Stomach (tissue), 8 donors: ENCODE measurements at regions not wholly inside any gene's neighbourhood (a gene's known extent, or its start where the extent isn't known, plus 50 kb on each side); places are given as distances from the start of the nearest gene placed in this dataset.

Experiments
- DNase-seq, 2 donors: peaks; one replicate each; pipeline versions ENCODE4 v3.0.0 to v3.0.0-alpha.2; 2013 to 2019
- H3K27ac ChIP-seq, 5 donors: fragments of 200-600 bp in 4 of 5; sonication (generic) in 4 of 5; one replicate each; pipeline ENCODE4 v1.5.1; 2013 to 2019; ENCODE audit warnings: mild to moderate bottlenecking in 1 of 5, moderate library complexity in 1 of 5
- H3K27me3 ChIP-seq, 3 donors: fragments of 200-600 bp; sonication (generic); one replicate each; pipeline ENCODE4 v1.5.1; 2017 to 2019; ENCODE audit warnings: mixed run types in 1 of 3
- H3K36me3 ChIP-seq, 4 donors: fragments of 200-600 bp; sonication (generic); 1 replicate in 3 of 4; 2 replicates in 1 of 4; pipeline ENCODE4 v1.5.1; 2016 to 2019
- H3K4me1 ChIP-seq, 4 donors: fragments of 200-600 bp; sonication (generic); one replicate each; pipeline ENCODE4 v1.5.1; 2016 to 2019
- H3K4me3 ChIP-seq, 4 donors: fragments of 200-600 bp; sonication (generic) in 3 of 4; one replicate each; pipeline ENCODE4 v1.5.1; 2016 to 2019; ENCODE audit warnings: mild to moderate bottlenecking in 1 of 4
- H3K9me3 ChIP-seq, 4 donors: fragments of 200-600 bp; sonication (generic); one replicate each; pipeline ENCODE4 v1.5.1; 2016 to 2019
- CTCF ChIP-seq, 7 experiments: fragments of 450-650 bp in 4 of 7; fragments of 200-600 bp in 3 of 7; sonication (generic) in 3 of 7; IDR thresholded peaks; one replicate each; pipeline ENCODE4 v1.5.1; 2016 to 2019; ENCODE audit warnings: antibody characterized with exemption in 7 of 7, control low read depth in 2 of 7, mild to moderate bottlenecking in 1 of 7
- EP300 ChIP-seq: sonication (generic); formaldehyde crosslinking; IDR thresholded peaks from one replicate; pipeline ENCODE4 v1.6.1; 2017; ENCODE audit warnings: antibody characterized with exemption
- POLR2A ChIP-seq, 4 donors: fragments of 450-650 bp; IDR thresholded peaks; one replicate each; pipeline ENCODE4 v1.6.1; 2016; ENCODE audit warnings: antibody characterized with exemption in 4 of 4, control low read depth in 2 of 4, mild to moderate bottlenecking in 1 of 4, moderate library complexity in 1 of 4
- POLR2AphosphoS5 ChIP-seq, 3 donors: sonication (generic); formaldehyde crosslinking; IDR thresholded peaks; one replicate each; pipeline ENCODE4 v1.6.1; 2016; ENCODE audit warnings: antibody characterized with exemption in 3 of 3
- WGBS, 5 donors: extraction: QIAGEN DNeasy Blood & Tissue Kit in 3 of 5; methylation state at CpG; one replicate each; pipeline versions ENCODE4 v1.1.5 to v1.1.7; 2013 to 2018; 5-methylcytosine and 5-hydroxymethylcytosine counted together
- intact Hi-C: fragments of 100-400 bp; cut with DNase I; formaldehyde crosslinking; loops from one replicate; pipeline ENCODE4 v1.15.1; 2023; ENCODE audit warnings: low total_unique reads
- donor health status: healthy with polysubstance abuse.
- donor health status: Bipolar disorder and iron deficiency.
- donor health status: healthy.

- H3K4me3 ChIP-seq: no peak overlapping the region
- no peaks in the 10 kb centered on the region for H3K27me3 ChIP-seq
- DNase-seq: no peak
- no peak for TF ChIP-seq EP300
- TF ChIP-seq POLR2AphosphoS5 (IDR thresholded peaks at IDR 0.05): no peak
- no peak for TF ChIP-seq POLR2A (IDR thresholded peaks at IDR 0.05)
- TF ChIP-seq CTCF (IDR thresholded peaks at IDR 0.05): no peak
- intact Hi-C loops: no loop called here
- no peaks in the 10 kb centered on the region for H3K4me1 ChIP-seq
- no peaks in the 10 kb centered on the region for H3K9me3 ChIP-seq
- H3K27ac ChIP-seq: no peak overlapping the region
- 71 to 79% (median 76%) methylated on average over 8 of the region's 8 CpGs for WGBS, 5 donors
- H3K36me3 ChIP-seq: no peaks in the 10 kb centered on the region
Measured at GRCh38 chr12:4009979-4010704, 136.9 kb upstream of the PARP11 start.

GRCh38 chr12:4006743-4007142 is 133.5 kb upstream of the PARP11 start:
- intact Hi-C loops: no loop called here
- Histone ChIP-seq H3K4me1 (no peaks in the 10 kb centered on the region), H3K36me3 (no peaks in the 10 kb centered on the region), H3K27ac (no peak overlapping the region), H3K4me3 (no peak overlapping the region), H3K27me3 (no peaks in the 10 kb centered on the region), H3K9me3 (no peaks in the 10 kb centered on the region)
- 76 to 89% (median 84%) methylated on average over 3 to 4 of the region's 4 CpGs for WGBS, 5 donors
- no peak for DNase-seq
- TF ChIP-seq CTCF (IDR thresholded peaks at IDR 0.05) (no peak), POLR2AphosphoS5 (IDR thresholded peaks at IDR 0.05) (no peak), POLR2A (IDR thresholded peaks at IDR 0.05) (no peak), EP300 (no peak)

GRCh38 chr12:4005851-4006430 is 132.7 kb upstream of the PARP11 start:
- Histone ChIP-seq H3K9me3 (no peaks in the 10 kb centered on the region), H3K27me3 (no peaks in the 10 kb centered on the region), H3K36me3 (no peaks in the 10 kb centered on the region), H3K4me3 (no peak overlapping the region), H3K4me1 (no peaks in the 10 kb centered on the region), H3K27ac (no peak overlapping the region)
- TF ChIP-seq CTCF (IDR thresholded peaks at IDR 0.05) (no peak), POLR2AphosphoS5 (IDR thresholded peaks at IDR 0.05) (no peak), POLR2A (IDR thresholded peaks at IDR 0.05) (no peak), EP300 (no peak)
- intact Hi-C loops: no loop called here
- no peak for DNase-seq
- WGBS, 5 donors: 89 to 91% (median 89%) methylated on average over 15 of the region's 15 CpGs

GRCh38 chr12:4003576-4003975 is 130.4 kb upstream of the PARP11 start:
- Histone ChIP-seq H3K27ac (no peak overlapping the region), H3K36me3 (no peaks in the 10 kb centered on the region), H3K4me3 (no peak overlapping the region), H3K27me3 (no peaks in the 10 kb centered on the region), H3K9me3 (no peaks in the 10 kb centered on the region), H3K4me1 (peaks cover 0 to 9% (median 0%) of the 10 kb centered on the region in 4 donors)
- 84 to 93% (median 88%) methylated on average over 4 of the region's 4 CpGs for WGBS, 5 donors
- TF ChIP-seq EP300: no peak
- no peak for DNase-seq
- intact Hi-C loops: no loop called here

- DNase-seq: no peak
- no peak overlapping the region for H3K4me3 ChIP-seq
- no peaks in the 10 kb centered on the region for H3K36me3 ChIP-seq
- peaks cover 0 to 9% (median 0%) of the 10 kb centered on the region in 4 donors for H3K4me1 ChIP-seq
- no peak overlapping the region for H3K27ac ChIP-seq
- WGBS, 5 donors: 58 to 82% (median 70%) methylated on average over 2 of the region's 2 CpGs
- no peaks in the 10 kb centered on the region for H3K9me3 ChIP-seq
- intact Hi-C loops: no loop called here
- no peak for TF ChIP-seq POLR2AphosphoS5 (IDR thresholded peaks at IDR 0.05)
- TF ChIP-seq EP300: no peak
- no peak for TF ChIP-seq CTCF (IDR thresholded peaks at IDR 0.05)
- no peak for TF ChIP-seq POLR2A (IDR thresholded peaks at IDR 0.05)
- no peaks in the 10 kb centered on the region for H3K27me3 ChIP-seq
Measured at GRCh38 chr12:4002601-4003000, 129.4 kb upstream of the PARP11 start.
